Neural progenitor cell (in vitro differentiated cells): ENCODE measurements at regions not wholly inside any gene's neighbourhood (a gene's known extent, or its start where the extent isn't known, plus 50 kb on each side); places are given as distances from the start of the nearest gene placed in this dataset.

ENCODE experiments used
- CTCF ChIP-seq: fragments of 200-600 bp; sonication (generic); IDR thresholded peaks from 2 replicates; pipeline ENCODE4 v1.5.1; 2017; ENCODE audit warnings: antibody characterized with exemption, mild to moderate bottlenecking
- EZH2 ChIP-seq: fragments of 200-600 bp; sonication (generic); IDR thresholded peaks from 2 replicates; pipeline ENCODE4 v1.6.1; 2017; ENCODE audit warnings: antibody characterized with exemption, mild to moderate bottlenecking, moderate library complexity
- EZH2phosphoT487 ChIP-seq: fragments of 200-600 bp; sonication (generic); IDR thresholded peaks from 2 replicates; pipeline ENCODE4 v1.6.1; 2017; ENCODE audit warnings: antibody characterized with exemption

- TF ChIP-seq EZH2phosphoT487, result no peak
- no peak for TF ChIP-seq CTCF
- no peak for TF ChIP-seq EZH2
Measured at GRCh38 chr16:50888486-50889261, 146.8 kb downstream of the CYLD start.
